ENCODE measurements at regions not wholly inside any gene's neighbourhood (a gene's known extent, or its start where the extent isn't known, plus 50 kb on each side); places are given as distances from the start of the nearest gene placed in this dataset.
A peak's percentile ranks its signal among the peaks of the same experiment; 100 is the strongest.

GRCh38 chr10:110410329-110411046 is 87.2 kb upstream of the DUSP5 start:
- no peak overlapping the region for H3K27ac Mint-ChIP-seq
- no peak for DNase-seq
- no peak overlapping the region for H3K4me3 Mint-ChIP-seq

GRCh38 chr10:110411047-110411410 is 86.7 kb upstream of the DUSP5 start:
- H3K27ac Mint-ChIP-seq = no peak overlapping the region
- no peaks in the 10 kb centered on the region for H3K36me3 Mint-ChIP-seq (ENCODE audit: low read depth)
- H3K27me3 Mint-ChIP-seq = no peaks in the 10 kb centered on the region
- no peak for DNase-seq
- H3K4me3 Mint-ChIP-seq = no peak overlapping the region
- H3K4me1 Mint-ChIP-seq (ENCODE audit: low read depth) = peaks cover 71% of the 10 kb centered on the region
- H3K9me3 Mint-ChIP-seq = no peaks in the 10 kb centered on the region

More at GRCh38 chr10:110410329-110411046, 87.2 kb upstream of the DUSP5 start:
- H3K27me3 Mint-ChIP-seq = no peaks in the 10 kb centered on the region
- no peaks in the 10 kb centered on the region for H3K9me3 Mint-ChIP-seq
- H3K4me1 Mint-ChIP-seq (ENCODE audit: low read depth) = peaks cover 66% of the 10 kb centered on the region
- H3K36me3 Mint-ChIP-seq (ENCODE audit: low read depth) = no peaks in the 10 kb centered on the region

GRCh38 chr10:110413049-110413783 is 84.5 kb upstream of the DUSP5 start:
- Mint-ChIP-seq H3K9me3 (no peaks in the 10 kb centered on the region), H3K27ac (peak overlapping the region; percentile 93), H3K36me3 (ENCODE audit: low read depth) (no peaks in the 10 kb centered on the region), H3K4me1 (ENCODE audit: low read depth) (peaks cover 80% of the 10 kb centered on the region), H3K27me3 (no peaks in the 10 kb centered on the region), H3K4me3 (no peak overlapping the region)
- DNase-seq = peak; percentile 53

GRCh38 chr10:110413903-110414547 is 83.7 kb upstream of the DUSP5 start:
- Mint-ChIP-seq H3K27me3 (no peaks in the 10 kb centered on the region), H3K9me3 (no peaks in the 10 kb centered on the region), H3K27ac (peak overlapping the region; percentile 93), H3K36me3 (ENCODE audit: low read depth) (no peaks in the 10 kb centered on the region), H3K4me3 (peak overlapping the region; percentile 61), H3K4me1 (ENCODE audit: low read depth) (peaks cover 83% of the 10 kb centered on the region)
- no peak for DNase-seq

GRCh38 chr10:110414548-110415309 is 83.0 kb upstream of the DUSP5 start:
- no peaks in the 10 kb centered on the region for H3K27me3 Mint-ChIP-seq
- peak overlapping the region; percentile 61 for H3K4me3 Mint-ChIP-seq
- H3K27ac Mint-ChIP-seq = peak overlapping the region; percentile 93
- no peaks in the 10 kb centered on the region for H3K9me3 Mint-ChIP-seq
- H3K4me1 Mint-ChIP-seq (ENCODE audit: low read depth) = peaks cover 84% of the 10 kb centered on the region
- peak; percentile 85 for DNase-seq
- no peaks in the 10 kb centered on the region for H3K36me3 Mint-ChIP-seq (ENCODE audit: low read depth)

- DNase-seq = no peak
- H3K27ac Mint-ChIP-seq = peak overlapping the region; percentile 93
- no peaks in the 10 kb centered on the region for H3K36me3 Mint-ChIP-seq (ENCODE audit: low read depth)
- no peak overlapping the region for H3K4me3 Mint-ChIP-seq
- H3K4me1 Mint-ChIP-seq (ENCODE audit: low read depth) = peaks cover 86% of the 10 kb centered on the region
- H3K27me3 Mint-ChIP-seq = no peaks in the 10 kb centered on the region
- no peaks in the 10 kb centered on the region for H3K9me3 Mint-ChIP-seq
Measured at GRCh38 chr10:110415809-110416208, 81.9 kb upstream of the DUSP5 start.

GRCh38 chr10:110416776-110417711 is 80.7 kb upstream of the DUSP5 start:
- Mint-ChIP-seq H3K36me3 (ENCODE audit: low read depth) (no peaks in the 10 kb centered on the region), H3K27ac (peak overlapping the region; percentile 38)

GRCh38 chr10:110418218-110418617 is 79.5 kb upstream of the DUSP5 start:
- H3K9me3 Mint-ChIP-seq = no peaks in the 10 kb centered on the region
- H3K36me3 Mint-ChIP-seq (ENCODE audit: low read depth) = no peaks in the 10 kb centered on the region
- no peak overlapping the region for H3K27ac Mint-ChIP-seq
- no peak for DNase-seq
- H3K4me1 Mint-ChIP-seq (ENCODE audit: low read depth) = peaks cover 79% of the 10 kb centered on the region
- H3K4me3 Mint-ChIP-seq = no peak overlapping the region
- H3K27me3 Mint-ChIP-seq = no peaks in the 10 kb centered on the region

More at GRCh38 chr10:110416776-110417711, 80.7 kb upstream of the DUSP5 start:
- no peak for DNase-seq
- no peaks in the 10 kb centered on the region for H3K9me3 Mint-ChIP-seq
- peaks cover 89% of the 10 kb centered on the region for H3K4me1 Mint-ChIP-seq (ENCODE audit: low read depth)
- no peaks in the 10 kb centered on the region for H3K27me3 Mint-ChIP-seq
- no peak overlapping the region for H3K4me3 Mint-ChIP-seq

GRCh38 chr10:110419265-110419664 is 78.4 kb upstream of the DUSP5 start:
- no peak overlapping the region for H3K27ac Mint-ChIP-seq

GRCh38 chr10:110420401-110421193 is 77.1 kb upstream of the DUSP5 start:
- DNase-seq = no peak
- Mint-ChIP-seq H3K4me1 (ENCODE audit: low read depth) (peaks cover 70% of the 10 kb centered on the region), H3K9me3 (no peaks in the 10 kb centered on the region), H3K27me3 (no peaks in the 10 kb centered on the region), H3K36me3 (ENCODE audit: low read depth) (no peaks in the 10 kb centered on the region), H3K27ac (peak overlapping the region; percentile 63), H3K4me3 (no peak overlapping the region)

More at GRCh38 chr10:110419265-110419664, 78.4 kb upstream of the DUSP5 start:
- Mint-ChIP-seq H3K36me3 (ENCODE audit: low read depth) (no peaks in the 10 kb centered on the region), H3K4me3 (no peak overlapping the region), H3K27me3 (no peaks in the 10 kb centered on the region), H3K4me1 (ENCODE audit: low read depth) (peaks cover 76% of the 10 kb centered on the region), H3K9me3 (no peaks in the 10 kb centered on the region)
- no peak for DNase-seq

- peaks cover 72% of the 10 kb centered on the region for H3K4me1 Mint-ChIP-seq (ENCODE audit: low read depth)
- H3K27me3 Mint-ChIP-seq = no peaks in the 10 kb centered on the region
- DNase-seq = no peak
- H3K4me3 Mint-ChIP-seq = no peak overlapping the region
- H3K9me3 Mint-ChIP-seq = no peaks in the 10 kb centered on the region
- H3K36me3 Mint-ChIP-seq (ENCODE audit: low read depth) = no peaks in the 10 kb centered on the region
- H3K27ac Mint-ChIP-seq = no peak overlapping the region
Measured at GRCh38 chr10:110421512-110422138, 76.1 kb upstream of the DUSP5 start.

GRCh38 chr10:110422548-110422947 is 75.2 kb upstream of the DUSP5 start:
- Mint-ChIP-seq H3K4me1 (ENCODE audit: low read depth) (peaks cover 71% of the 10 kb centered on the region), H3K9me3 (no peaks in the 10 kb centered on the region), H3K36me3 (ENCODE audit: low read depth) (no peaks in the 10 kb centered on the region), H3K27me3 (no peaks in the 10 kb centered on the region), H3K4me3 (no peak overlapping the region), H3K27ac (no peak overlapping the region)
- no peak for DNase-seq

Data from activated T-cell treated with anti-CD3 and anti-CD28 coated beads, Interleukin-2, amount 50 U/mL, for 24 hours (primary cell).